Kidney capillary endothelial cell (primary cell): ENCODE measurements at regions not wholly inside any gene's neighbourhood (a gene's known extent, or its start where the extent isn't known, plus 50 kb on each side); places are given as distances from the start of the nearest gene placed in this dataset.

Experiments
- DNase-seq: peaks from one replicate; pipeline ENCODE4 v3.0.0-alpha.2; 2018; ENCODE audit warnings: low spot score

DNA sequence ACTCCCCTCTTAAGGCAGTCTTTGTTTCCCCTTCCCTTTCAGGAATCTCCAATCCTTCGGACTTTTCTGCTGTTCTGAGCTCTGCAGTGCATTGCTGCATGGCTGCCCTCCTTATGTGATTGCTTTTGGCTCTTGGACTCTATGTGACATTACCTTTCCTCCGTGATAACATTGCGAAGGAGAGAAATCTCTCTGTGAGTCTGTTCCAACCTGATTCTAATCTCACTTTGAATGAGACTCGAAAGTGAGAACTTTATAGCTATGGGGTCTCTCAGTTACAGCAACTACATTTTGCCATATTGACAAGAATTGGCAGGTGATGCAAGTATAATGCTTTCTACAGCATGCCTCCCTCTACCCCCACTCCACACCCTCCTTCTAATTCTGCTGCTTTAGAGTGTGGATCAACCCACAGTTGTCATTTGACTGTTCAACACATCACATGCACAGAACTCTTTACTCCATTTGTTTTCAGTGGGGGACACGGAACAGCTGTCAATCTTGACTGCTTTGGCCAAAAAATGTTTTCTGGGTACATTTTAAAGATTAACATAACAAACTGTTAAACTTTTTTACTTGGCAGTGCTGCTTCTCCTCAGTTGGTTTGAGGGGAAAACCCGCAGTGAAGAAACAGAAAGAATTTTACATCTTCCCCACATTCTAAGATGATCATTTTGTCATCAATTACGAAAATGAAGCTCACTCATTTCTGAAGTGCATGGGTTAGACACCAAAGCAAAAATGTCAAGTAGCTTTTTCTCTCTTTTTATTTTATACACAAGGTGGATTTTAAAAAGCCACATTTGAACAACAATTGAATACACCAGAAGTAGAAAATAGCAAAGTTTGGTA lies 125.5 kb upstream of the RMST start:
- no peak for DNase-seq

DNA sequence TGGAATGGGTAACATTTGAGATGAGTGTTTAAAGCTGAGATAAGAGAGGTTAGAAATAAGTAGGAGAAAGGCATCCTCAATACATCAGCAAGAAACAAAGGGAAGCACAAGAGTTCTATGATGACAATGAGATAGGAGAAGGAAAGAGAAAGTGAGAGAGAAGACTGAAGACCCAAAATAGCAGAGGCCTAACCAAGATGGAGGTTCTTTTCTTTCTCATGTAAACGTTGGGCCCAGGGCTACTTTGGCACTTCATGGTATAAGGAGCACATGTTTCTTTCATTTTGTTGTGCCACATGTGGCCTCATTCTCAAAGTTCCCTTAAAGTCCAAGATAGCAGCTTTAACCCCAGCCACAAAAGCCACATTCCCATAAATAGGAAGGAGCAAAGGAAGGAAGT lies 120.5 kb upstream of the RMST start:
- no peak for DNase-seq

DNA sequence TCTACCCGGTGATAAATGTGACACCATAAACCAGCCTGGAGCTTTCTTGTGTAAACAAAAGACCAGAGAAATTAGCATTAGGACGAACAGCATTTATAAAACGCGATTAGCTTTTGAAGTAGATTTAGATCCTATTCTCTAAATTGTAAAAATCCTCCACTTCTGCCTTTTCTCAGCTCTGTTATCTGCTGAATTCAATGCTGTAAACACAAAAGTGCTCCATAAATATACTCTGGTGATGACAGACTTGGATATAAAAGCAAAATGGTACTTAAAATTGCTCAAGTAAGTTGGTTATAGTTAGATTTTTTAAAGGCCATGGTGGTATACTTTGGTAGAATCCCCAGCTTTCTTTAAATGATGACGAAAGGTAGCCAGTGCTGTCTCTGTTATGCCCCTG lies 114.6 kb upstream of the RMST start:
- DNase-seq = no peak

DNA sequence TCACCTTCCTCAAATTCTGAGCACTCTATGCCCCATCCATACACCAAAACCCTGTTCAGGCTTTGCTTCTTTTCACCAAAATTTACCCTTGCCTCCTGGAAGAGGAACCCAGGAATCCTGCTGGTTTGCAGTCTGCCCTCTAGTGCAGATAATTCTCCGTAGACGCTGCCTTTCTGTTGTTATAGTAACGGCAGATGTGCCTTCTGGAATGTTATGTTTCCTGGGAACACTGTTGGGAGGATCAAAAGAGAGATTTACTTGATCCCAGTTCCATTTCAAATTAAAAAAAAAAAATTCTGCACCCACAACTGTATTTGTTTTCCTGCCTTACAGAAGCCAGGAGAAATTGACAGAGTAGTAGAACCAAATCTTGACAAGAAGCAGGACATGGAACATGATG lies 104.2 kb upstream of the RMST start:
- DNase-seq = no peak

DNA sequence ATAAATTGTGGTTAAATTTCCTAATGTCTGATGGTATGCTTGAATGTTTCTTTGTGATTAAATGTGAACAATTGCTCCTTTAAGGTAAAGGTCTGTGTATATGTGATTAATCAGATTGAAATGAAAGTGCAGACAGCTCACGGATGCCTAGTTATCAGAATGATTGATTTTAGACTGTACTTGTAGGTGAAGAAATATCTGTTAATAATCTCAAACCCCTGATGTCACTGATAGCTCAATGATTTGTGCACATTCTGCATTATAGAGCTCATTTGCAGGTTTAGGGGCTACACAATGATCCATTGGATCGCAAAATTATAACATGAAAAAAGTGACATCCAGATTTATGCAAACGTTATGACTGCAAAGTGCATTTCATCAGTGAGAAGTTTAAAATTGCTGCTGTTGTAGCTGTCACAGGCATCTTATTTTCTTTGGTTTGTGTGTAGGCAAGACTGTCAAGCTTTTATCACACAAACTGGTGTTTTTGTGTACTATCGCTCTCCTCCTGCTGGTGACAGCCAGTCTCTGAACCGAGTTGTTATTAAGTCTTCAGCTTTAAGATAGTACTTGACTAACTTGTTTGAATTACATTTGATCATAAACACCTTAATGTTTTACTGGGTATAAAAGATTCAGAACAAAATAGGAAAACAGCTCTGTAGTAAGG lies 103.4 kb upstream of the RMST start:
- no peak for DNase-seq

DNA sequence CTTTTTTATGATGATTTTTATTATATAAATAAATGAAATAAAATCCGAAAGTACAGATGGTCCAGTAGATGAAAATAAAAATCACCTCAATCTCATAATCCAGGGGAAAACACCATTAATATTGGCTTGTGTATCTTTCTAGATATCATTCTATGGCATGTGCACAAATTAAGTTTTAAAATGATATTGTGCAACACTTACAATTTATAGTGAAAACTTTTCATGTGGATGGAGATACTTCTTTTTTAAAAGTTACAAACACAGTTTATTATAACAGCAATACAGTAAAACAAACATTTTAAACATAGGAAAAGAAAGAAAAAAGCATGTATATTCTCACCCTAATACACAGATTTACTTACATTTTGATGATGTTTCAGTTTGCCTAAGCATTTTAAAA lies 98.9 kb upstream of the RMST start:
- DNase-seq = no peak

DNA sequence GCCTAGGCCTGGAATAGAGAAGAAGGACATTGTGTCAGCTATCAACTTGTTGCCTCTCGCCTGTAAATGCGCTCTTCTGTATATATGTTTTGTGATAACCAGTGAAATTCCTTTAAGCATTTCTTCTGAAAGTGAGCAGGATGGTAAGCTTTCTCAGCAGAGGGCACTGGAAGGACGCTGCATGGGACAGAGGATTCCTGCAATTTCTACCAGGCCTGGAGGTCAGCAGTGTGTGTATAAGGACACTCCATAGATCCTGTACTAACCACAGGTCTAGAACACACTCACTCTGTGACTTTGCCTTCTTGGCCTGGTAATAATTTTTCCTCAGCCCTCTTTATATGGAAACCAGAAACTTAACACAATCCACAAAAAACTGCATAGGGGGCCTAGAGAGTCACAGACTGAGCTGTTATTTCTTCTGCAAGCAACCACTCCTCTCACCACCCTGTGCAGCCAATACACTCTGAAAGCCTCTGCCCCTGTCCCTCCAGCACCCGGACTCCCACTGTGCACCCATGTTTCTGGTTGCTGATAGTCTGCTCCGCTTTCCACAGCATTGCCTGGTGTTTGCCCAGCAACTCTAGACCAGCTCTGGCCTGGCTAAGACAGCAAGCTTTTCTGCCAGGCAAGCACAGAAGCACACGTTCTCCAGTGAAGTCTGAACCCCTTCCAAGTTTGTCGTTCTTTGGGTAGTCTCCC lies 94.0 kb upstream of the RMST start:
- DNase-seq = no peak

DNA sequence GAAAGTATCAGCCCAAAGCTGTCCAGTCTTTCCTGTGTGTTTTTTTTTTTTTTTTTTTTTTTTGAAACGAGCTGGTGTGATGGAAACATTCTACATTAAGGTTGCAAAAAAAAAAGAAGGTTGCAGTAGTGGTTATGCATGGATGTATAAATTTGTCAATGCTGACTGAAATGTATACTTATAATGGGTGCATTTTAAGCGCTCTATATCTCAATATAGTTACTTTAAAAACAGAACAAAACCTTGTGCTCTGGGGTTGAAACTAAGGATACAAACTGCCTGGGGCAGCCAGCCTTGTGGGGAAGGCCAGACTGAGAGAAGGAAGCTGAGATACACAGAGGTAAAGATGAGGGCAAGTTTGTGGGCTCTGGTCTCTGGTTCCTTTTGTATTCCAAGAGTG lies 87.3 kb upstream of the RMST start:
- DNase-seq = no peak

DNA sequence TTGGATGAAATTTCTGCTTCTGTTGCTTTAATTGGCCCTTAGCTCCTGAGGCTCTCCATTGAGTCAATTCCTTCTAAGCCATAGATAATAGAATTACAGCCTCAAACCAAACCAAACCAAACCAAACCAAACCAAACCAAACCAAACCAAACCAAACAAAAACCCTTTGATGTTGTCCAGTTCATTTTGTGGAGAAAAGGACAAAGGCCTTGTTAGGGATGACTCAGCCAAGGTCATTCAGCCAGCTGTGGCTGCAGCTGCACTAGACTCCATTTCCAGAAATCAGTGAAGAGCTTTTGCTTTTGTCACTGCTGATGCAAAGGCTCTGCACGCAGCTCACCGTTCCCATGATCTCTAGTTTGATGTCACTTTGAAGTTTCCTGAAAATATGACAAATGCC lies 82.2 kb upstream of the RMST start:
- no peak for DNase-seq

DNA sequence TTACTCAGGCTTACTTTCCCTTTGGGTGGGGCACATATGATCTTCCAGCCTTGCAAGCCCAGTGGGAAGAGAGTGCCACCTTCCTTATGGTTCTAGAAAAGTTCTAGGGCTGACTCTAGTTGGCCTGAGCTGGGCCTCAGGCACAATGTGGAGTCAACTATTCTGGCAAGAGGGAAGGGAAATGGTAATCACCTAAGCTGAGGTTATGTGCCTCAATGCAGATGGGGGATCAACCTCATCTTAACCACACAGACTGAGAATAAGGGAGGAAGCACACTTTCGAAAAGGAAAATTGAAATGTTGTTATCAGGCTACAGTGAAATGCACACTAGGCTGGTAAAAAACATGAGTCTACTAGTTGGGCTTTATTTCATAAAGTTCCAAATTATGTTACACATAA lies 77.5 kb upstream of the RMST start:
- no peak for DNase-seq

DNA sequence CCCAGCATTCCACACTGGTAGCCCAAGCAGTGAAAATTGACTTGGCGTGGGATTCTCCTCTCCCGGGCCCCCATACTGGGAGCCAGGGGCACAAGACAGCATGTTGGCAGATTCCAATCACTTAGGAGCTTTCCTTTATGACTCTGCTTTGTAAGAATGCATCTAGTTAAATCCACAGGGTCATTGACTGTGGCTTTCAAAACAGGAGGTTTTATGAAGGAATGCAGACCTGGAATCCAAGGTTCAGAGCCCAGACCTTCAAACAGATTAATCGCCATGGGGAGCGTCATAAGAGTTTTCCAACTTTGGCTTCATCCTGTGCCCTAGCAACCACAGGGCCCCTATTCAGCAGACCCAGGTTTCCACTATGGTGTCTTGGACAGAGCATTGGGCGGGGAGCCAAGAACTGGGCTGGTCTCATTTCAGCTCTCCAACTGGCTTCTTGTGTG lies 76.4 kb upstream of the RMST start:
- DNase-seq = no peak

DNA sequence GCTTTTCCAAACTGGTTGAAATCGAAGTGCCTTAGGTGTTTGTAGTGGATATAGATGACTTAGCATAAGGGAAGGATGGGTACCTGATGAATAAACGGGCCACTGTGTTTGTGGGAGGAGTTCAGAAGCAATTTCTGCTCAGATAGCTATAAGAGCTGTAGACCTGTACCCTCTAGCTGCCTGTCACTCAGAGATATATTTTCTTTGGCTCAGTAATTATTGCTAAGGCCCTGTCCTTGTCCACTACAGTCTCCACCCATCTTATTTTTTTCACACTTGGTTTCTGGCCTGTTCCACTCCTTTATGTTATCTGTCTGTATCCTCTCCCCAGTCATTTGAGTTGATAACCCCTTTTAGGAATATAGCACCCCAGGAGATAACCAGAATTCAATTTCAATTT lies 74.8 kb upstream of the RMST start:
- DNase-seq = no peak

DNA sequence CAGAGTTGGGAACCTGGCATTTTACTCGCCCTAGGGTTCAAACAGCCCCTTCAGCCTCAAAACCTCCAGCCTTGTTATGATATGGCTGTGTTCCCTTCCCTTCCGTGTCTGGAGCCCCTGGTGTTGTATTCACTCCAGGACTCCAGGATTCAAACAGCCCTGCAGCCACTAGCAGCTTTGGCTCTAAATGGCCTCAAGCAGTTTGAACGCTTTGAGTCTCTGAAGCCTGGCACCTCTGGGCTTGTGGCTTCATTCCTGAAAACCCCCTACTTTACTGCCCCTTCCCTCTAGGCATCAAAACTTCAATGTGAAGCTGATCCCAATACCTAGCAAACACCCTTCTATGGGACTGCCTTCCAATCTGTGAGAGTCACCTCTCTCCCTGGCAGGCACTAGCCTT lies 67.9 kb upstream of the RMST start:
- no peak for DNase-seq

DNA sequence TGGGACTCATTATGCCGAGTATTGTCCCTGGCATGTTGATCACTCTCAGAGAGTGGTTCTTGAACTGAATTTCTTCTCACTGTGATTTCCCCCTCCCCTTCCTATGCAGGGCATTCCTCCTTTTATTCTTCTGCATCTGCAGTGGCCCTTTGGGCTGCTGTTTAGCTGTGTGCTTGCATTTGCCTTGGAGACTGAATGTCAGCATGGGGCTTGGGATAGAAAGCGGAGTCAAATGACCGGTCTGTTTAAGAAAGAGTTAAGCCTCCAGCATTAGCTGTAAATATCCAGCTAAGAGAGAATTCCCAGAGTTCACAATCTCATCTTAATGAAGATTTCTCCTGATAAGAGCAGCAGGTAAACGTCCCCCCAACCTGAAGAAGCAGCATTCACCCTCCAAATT lies 65.6 kb upstream of the RMST start:
- DNase-seq = no peak

DNA sequence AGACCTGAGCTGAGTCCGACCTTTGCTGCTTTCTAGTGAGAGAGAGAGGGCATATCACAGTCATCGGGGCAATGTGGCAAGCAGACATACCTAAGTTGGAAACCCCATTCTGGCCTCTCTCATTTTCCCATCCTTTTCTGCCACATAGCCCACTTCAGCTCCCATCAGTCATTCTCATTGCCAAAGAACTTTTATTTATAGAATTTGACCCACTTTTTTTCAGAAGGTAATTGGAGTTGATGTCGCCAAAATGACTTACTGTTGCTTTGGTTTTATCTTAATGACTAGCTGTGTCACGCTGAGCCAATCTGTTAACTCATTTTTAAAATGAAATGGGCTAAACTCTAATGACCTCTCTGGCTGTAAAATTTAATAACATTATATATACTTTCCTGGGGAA lies 63.9 kb upstream of the RMST start:
- DNase-seq = no peak

DNA sequence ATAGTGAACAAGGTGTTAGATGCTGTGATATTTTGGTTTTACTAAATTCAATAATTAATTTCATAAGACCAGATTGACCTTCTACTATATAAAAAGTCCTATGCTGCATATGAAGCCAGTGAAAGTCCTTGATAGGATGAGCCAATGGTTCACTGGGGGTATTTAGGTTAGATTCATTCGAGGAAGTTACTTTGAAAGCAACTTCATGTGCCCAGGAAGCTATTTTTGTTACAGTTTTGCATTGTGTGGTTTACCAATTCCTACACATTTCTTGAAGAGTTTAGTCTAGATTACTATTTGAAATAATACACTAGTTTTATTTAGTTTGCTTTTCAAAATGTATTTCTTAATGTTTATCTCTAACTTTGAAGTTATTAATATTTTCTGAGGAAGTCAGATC lies 58.5 kb upstream of the RMST start:
- no peak for DNase-seq

DNA sequence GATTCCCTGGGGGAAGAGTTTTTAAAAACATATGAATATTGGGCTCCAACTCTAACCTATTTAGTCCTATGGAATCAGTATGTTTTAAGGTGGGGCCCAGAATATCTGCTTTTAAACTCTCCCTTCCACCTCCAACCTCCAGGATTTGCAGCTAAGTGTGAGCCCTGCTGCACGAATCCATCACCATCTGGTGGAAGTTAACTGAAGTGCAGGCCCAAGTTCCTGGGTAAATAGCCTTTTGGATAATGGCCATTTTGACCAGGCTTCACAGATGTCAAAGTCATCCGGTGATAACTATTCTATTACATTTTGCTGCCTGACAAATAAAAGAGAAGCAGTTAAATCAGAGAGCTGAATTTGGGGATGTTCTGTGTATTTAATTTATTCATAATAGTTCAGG lies 58.1 kb upstream of the RMST start:
- DNase-seq = peak; percentile 50

DNA sequence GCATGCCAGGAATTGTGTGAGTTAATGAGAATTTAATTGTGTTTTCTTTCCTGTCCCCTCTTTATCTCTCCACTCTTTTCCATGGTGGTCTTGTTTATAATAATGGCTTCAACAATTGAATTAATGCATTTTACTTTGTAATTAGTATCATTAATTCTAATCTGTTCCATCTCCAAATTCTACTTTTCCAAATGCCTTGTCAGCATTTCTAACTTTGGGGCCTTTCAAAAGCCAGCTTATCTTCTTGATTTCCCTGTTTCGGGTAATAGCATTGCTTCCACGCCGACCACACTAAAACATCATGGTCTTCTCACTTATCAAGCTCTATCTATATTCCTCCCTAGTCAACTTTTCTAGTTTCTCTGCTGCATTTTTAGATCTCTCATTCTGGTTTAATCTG lies 54.2 kb upstream of the RMST start:
- no peak for DNase-seq

DNA sequence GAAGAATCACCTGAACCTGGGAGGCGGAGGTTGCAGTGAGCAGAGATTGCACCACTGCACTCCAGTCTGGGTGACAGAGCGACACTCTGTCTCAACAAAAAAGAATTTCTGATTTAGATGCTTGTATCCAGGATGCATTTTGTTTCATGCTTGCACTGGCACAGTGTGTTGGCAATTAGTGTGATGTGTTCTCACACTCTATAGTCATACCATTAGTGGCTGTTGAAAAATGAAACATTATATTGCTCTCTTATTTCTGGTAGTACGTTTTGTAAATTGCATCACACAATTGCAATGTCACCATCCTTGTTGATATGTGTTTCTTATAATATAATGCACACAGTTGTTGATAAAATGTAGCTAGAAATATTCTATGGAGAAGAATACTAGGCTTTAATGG lies 51.3 kb upstream of the RMST start:
- DNase-seq = no peak
